HCT116 (cell line): ENCODE measurements at regions not wholly inside any gene's neighbourhood (a gene's known extent, or its start where the extent isn't known, plus 50 kb on each side); places are given as distances from the start of the nearest gene placed in this dataset.

Source experiments
- ATAC-seq: fragments of 200-7000 bp; cut with Tn5 transposase; 2 replicates; pipeline ENCODE4 v1.9.1; 2020; ENCODE audit warnings: mild to moderate bottlenecking, moderate library complexity
- BruUV-seq: library from RNA; stranded (reverse); fragments of 400-500 nt; replicated peaks from 2 replicates; lab custom pipeline; 2021; lab: Mats Ljungman, UMichigan
- CTCF ChIA-PET: fragments of 300-600 bp; sonication (Branson Sonifier 250); formaldehyde crosslinking; loops from one replicate; lab custom pipeline; 2021; ENCODE audit warnings: antibody characterized with exemption; lab: Charles Lee
- POLR2A ChIA-PET: fragments of 300-600, 350-600 bp; sonication (Branson Sonifier 250); formaldehyde crosslinking; loops from one replicate; lab custom pipeline; 2021; ENCODE audit warnings: antibody characterized with exemption; lab: Charles Lee
- RAD21 ChIA-PET, 2 experiments: fragments of 300-600 bp; sonication (Branson Sonifier 250); formaldehyde crosslinking; loops; one replicate each; lab custom pipeline; 2023; ENCODE audit warnings: low total read pairs in 2 of 2; ENCODE audit not compliant: uncharacterized antibody in 2 of 2, unreplicated experiment in 2 of 2, low non-redundant PET in 1 of 2; lab: Charles Lee
- DNase-seq: peaks from one replicate; pipeline ENCODE4 v3.0.0-alpha.2; 2010; ENCODE audit warnings: low read depth, low spot score
- H2AFZ ChIP-seq: fragments of 200-600 bp; shearing (Covaris generic), sonication (generic); 2 replicates; pipeline ENCODE4 v1.6.1; 2017; ENCODE audit warnings: low read depth, mixed run types, mixed read lengths, antibody characterized with exemption, low read length; ENCODE audit not compliant: poor library complexity, severe bottlenecking
- H3K27ac ChIP-seq: 2 replicates; pipeline ENCODE4 v1.5.1; 2012; ENCODE audit warnings: low read depth, low read length
- H3K27me3 ChIP-seq: fragments of 200-600 bp; sonication (generic); 2 replicates; pipeline ENCODE4 v1.6.1; 2016; ENCODE audit warnings: mixed run types, low read length, mixed read lengths; ENCODE audit not compliant: insufficient read depth
- H3K36me3 ChIP-seq, 2 experiments: fragments of 200-500 bp in 1 of 2; fragments of 200-600 bp in 1 of 2; sonication (Bioruptor generic) in 1 of 2; sonication (generic) in 1 of 2; 2 replicates each; pipeline versions ENCODE4 v1.5.1 to v1.6.1; 2014 to 2016; ENCODE audit warnings: low read length in 2 of 2, inconsistent platforms in 1 of 2, mixed read lengths in 1 of 2, mixed run types in 1 of 2; ENCODE audit not compliant: insufficient read depth in 2 of 2, control insufficient read depth in 1 of 2
- H3K4me1 ChIP-seq, 2 experiments: fragments of 200-600 bp in 1 of 2; sonication (generic) in 1 of 2; 2 replicates each; pipeline versions ENCODE4 v1.5.1 to v1.6.1; 2012 to 2017; ENCODE audit warnings: low read length in 2 of 2, inconsistent platforms in 1 of 2, mild to moderate bottlenecking in 1 of 2, mixed read lengths in 1 of 2, mixed run types in 1 of 2, moderate library complexity in 1 of 2; ENCODE audit not compliant: insufficient read depth in 2 of 2, control insufficient read depth in 1 of 2
- H3K4me2 ChIP-seq: fragments of 200-600 bp; sonication (generic); 2 replicates; pipeline ENCODE4 v1.6.1; 2017; ENCODE audit warnings: mixed run types, low read length, mixed read lengths
- H3K4me3 ChIP-seq, 2 experiments: fragments of 200-600 bp in 1 of 2; sonication (generic) in 1 of 2; replicated peaks in 1 of 2; 2 replicates each; pipeline ENCODE4 v1.5.1; 2011 to 2016; ENCODE audit warnings: low read length in 2 of 2, control low read depth in 1 of 2, low read depth in 1 of 2, mild to moderate bottlenecking in 1 of 2, mixed read lengths in 1 of 2, mixed run types in 1 of 2
- H3K79me2 ChIP-seq: fragments of 200-600 bp; sonication (generic); 2 replicates; pipeline ENCODE4 v1.6.1; 2017; ENCODE audit warnings: mild to moderate bottlenecking, mixed run types, low read length, moderate library complexity, mixed read lengths; ENCODE audit not compliant: insufficient read depth
- H3K9ac ChIP-seq: fragments of 200-600 bp; sonication (generic); 2 replicates; pipeline ENCODE4 v1.6.1; 2016; ENCODE audit warnings: low read length, mixed read lengths
- H3K9me2 ChIP-seq: fragments of 200-600 bp; sonication (generic), shearing (Covaris generic); 2 replicates; pipeline ENCODE4 v1.6.1; 2017; ENCODE audit warnings: mixed run types, mild to moderate bottlenecking, moderate library complexity; ENCODE audit not compliant: insufficient read depth
- H3K9me3 ChIP-seq, 2 experiments: fragments of 200-500 bp in 1 of 2; fragments of 200-600 bp in 1 of 2; sonication (Bioruptor generic) in 1 of 2; sonication (generic) in 1 of 2; 2 replicates each; pipeline ENCODE4 v1.6.1; 2014 to 2017; ENCODE audit warnings: low read length in 2 of 2, mixed read lengths in 2 of 2, inconsistent platforms in 1 of 2, low read depth in 1 of 2, mild to moderate bottlenecking in 1 of 2, mixed run types in 1 of 2, moderate library complexity in 1 of 2; ENCODE audit not compliant: control insufficient read depth in 1 of 2, insufficient read depth in 1 of 2
- H4K20me1 ChIP-seq: fragments of 200-600 bp; sonication (generic), shearing (Covaris generic); 2 replicates; pipeline ENCODE4 v1.6.1; 2017; ENCODE audit warnings: mixed run types, mild to moderate bottlenecking, moderate library complexity; ENCODE audit not compliant: insufficient read depth
- CBX3 ChIP-seq: IDR thresholded peaks from 2 replicates; pipeline ENCODE4 v1.6.1; 2012; ENCODE audit warnings: low read depth
- CEBPB ChIP-seq: IDR thresholded peaks from 2 replicates; pipeline ENCODE4 v1.6.1; 2012; ENCODE audit warnings: low read depth
- ELF1 ChIP-seq: IDR thresholded peaks from 2 replicates; pipeline ENCODE4 v1.6.1; 2012; ENCODE audit warnings: low read depth, borderline replicate concordance
- FOSL1 ChIP-seq: IDR thresholded peaks from 2 replicates; pipeline ENCODE4 v1.6.1; 2012; ENCODE audit warnings: low read depth
- JUND ChIP-seq: IDR thresholded peaks from 2 replicates; pipeline ENCODE4 v1.6.1; 2012
- POLR2A ChIP-seq: IDR thresholded peaks from 2 replicates; pipeline ENCODE4 v1.7.0; 2011; ENCODE audit warnings: borderline replicate concordance; ENCODE audit not compliant: insufficient read depth, insufficient read length; ENCODE audit errors: extremely low read depth
- POLR2AphosphoS5 ChIP-seq: IDR thresholded peaks from 2 replicates; pipeline ENCODE4 v1.6.1; 2011; ENCODE audit warnings: mild to moderate bottlenecking, low read depth, low read length, moderate library complexity
- REST ChIP-seq: IDR thresholded peaks from 2 replicates; pipeline ENCODE4 v1.6.1; 2012; ENCODE audit warnings: low read depth
- SRF ChIP-seq: IDR thresholded peaks from 2 replicates; pipeline ENCODE4 v1.6.1; 2012; ENCODE audit warnings: low read depth
- YY1 ChIP-seq: IDR thresholded peaks from 2 replicates; pipeline ENCODE4 v1.6.1; 2011; ENCODE audit warnings: low read length, low read depth, moderate library complexity, mild to moderate bottlenecking; ENCODE audit not compliant: insufficient replicate concordance; ENCODE audit errors: extremely low read depth
- ZFX ChIP-seq: fragments of 450-650 bp; IDR thresholded peaks from 2 replicates; pipeline ENCODE4 v1.6.1; 2017
- ZNF274 ChIP-seq: fragments of 200-500 bp; sonication (Bioruptor generic); IDR thresholded peaks from 2 replicates; pipeline ENCODE4 v1.6.1; 2014; ENCODE audit warnings: mild to moderate bottlenecking, low read depth, low read length, inconsistent platforms
- intact Hi-C: fragments of 100-400 bp; cut with micrococcal nuclease; formaldehyde crosslinking; loops from 2 replicates; pipeline ENCODE4 v1.10.0; 2022
- TF ChIP-seq, protein P1 (sequence below), 3 experiments: fragments of 200-600 bp in 1 of 3; sonication (generic) in 1 of 3; IDR thresholded peaks in 2 of 3; conservative IDR thresholded peaks in 1 of 3; 2 replicates each; pipeline ENCODE4 v1.5.1; 2012 to 2017; ENCODE audit warnings: low read depth in 2 of 3, low read length in 2 of 3, antibody characterized with exemption in 1 of 3, borderline replicate concordance in 1 of 3, control low read depth in 1 of 3, mild to moderate bottlenecking in 1 of 3, mixed read lengths in 1 of 3, mixed run types in 1 of 3, moderate library complexity in 1 of 3; ENCODE audit not compliant: insufficient read depth in 1 of 3
- TF ChIP-seq, protein P2 (sequence below): IDR thresholded peaks from 2 replicates; pipeline ENCODE4 v1.6.1; 2012
- TF ChIP-seq, protein P3 (sequence below): IDR thresholded peaks from 2 replicates; pipeline ENCODE4 v1.6.1; 2011; ENCODE audit warnings: mild to moderate bottlenecking, low read length, moderate library complexity; ENCODE audit not compliant: insufficient replicate concordance; ENCODE audit errors: extremely low read depth

GRCh38 chr3:59425371-59425770 lies 375.5 kb upstream of the CFAP20DC start:
- Histone ChIP-seq H4K20me1 (no peaks in the 10 kb centered on the region), H3K27me3 (peaks cover 49% of the 10 kb centered on the region), H3K4me1 (no peaks in the 10 kb centered on the region), H3K4me3 (no peak overlapping the region), H3K4me2 (no peak overlapping the region), H3K9me3 (no peaks in the 10 kb centered on the region), H2AFZ (no peak overlapping the region), H3K27ac (no peak overlapping the region), H3K9ac (no peak overlapping the region), H3K79me2 (no peaks in the 10 kb centered on the region), H3K36me3 (no peaks in the 10 kb centered on the region), H3K9me2 (no peaks in the 10 kb centered on the region)
- ATAC-seq (no peak), DNase-seq (no peak)
- intact Hi-C loops, result no loop called here
- CTCF ChIA-PET, result no interaction called here
- POLR2A ChIA-PET, result no interaction called here
- RAD21 ChIA-PET, result no interaction called here
- no TSS peak for BruUV-seq
- TF ChIP-seq ZFX, result no peak
- TF ChIP-seq FOSL1, result no peak
- no peak for TF ChIP-seq SRF
- TF ChIP-seq ELF1, result no peak
- no peak for TF ChIP-seq POLR2A
- TF ChIP-seq CBX3, result no peak
- TF ChIP-seq CEBPB, result no peak
- TF ChIP-seq JUND, result no peak
- no peak for TF ChIP-seq ZNF274
- TF ChIP-seq, protein P1, sequence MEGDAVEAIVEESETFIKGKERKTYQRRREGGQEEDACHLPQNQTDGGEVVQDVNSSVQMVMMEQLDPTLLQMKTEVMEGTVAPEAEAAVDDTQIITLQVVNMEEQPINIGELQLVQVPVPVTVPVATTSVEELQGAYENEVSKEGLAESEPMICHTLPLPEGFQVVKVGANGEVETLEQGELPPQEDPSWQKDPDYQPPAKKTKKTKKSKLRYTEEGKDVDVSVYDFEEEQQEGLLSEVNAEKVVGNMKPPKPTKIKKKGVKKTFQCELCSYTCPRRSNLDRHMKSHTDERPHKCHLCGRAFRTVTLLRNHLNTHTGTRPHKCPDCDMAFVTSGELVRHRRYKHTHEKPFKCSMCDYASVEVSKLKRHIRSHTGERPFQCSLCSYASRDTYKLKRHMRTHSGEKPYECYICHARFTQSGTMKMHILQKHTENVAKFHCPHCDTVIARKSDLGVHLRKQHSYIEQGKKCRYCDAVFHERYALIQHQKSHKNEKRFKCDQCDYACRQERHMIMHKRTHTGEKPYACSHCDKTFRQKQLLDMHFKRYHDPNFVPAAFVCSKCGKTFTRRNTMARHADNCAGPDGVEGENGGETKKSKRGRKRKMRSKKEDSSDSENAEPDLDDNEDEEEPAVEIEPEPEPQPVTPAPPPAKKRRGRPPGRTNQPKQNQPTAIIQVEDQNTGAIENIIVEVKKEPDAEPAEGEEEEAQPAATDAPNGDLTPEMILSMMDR (IDR thresholded peaks at IDR 0.05 in 2 of 3, conservative IDR thresholded peaks at IDR 0.05 in 1 of 3; ENCODE audit: borderline replicate concordance in 1 of 3, insufficient read depth in 1 of 3, low read depth in 2 of 3, low read length in 2 of 3), result no peak
- no peak for TF ChIP-seq YY1
- TF ChIP-seq, protein P2, sequence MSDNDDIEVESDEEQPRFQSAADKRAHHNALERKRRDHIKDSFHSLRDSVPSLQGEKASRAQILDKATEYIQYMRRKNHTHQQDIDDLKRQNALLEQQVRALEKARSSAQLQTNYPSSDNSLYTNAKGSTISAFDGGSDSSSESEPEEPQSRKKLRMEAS, result no peak
- no peak for TF ChIP-seq POLR2AphosphoS5
- TF ChIP-seq, protein P3, sequence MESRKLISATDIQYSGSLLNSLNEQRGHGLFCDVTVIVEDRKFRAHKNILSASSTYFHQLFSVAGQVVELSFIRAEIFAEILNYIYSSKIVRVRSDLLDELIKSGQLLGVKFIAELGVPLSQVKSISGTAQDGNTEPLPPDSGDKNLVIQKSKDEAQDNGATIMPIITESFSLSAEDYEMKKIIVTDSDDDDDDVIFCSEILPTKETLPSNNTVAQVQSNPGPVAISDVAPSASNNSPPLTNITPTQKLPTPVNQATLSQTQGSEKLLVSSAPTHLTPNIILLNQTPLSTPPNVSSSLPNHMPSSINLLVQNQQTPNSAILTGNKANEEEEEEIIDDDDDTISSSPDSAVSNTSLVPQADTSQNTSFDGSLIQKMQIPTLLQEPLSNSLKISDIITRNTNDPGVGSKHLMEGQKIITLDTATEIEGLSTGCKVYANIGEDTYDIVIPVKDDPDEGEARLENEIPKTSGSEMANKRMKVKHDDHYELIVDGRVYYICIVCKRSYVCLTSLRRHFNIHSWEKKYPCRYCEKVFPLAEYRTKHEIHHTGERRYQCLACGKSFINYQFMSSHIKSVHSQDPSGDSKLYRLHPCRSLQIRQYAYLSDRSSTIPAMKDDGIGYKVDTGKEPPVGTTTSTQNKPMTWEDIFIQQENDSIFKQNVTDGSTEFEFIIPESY, result no peak
- no peak for TF ChIP-seq REST
